Ammon's horn (tissue), 1 donor: ENCODE measurements at regions not wholly inside any gene's neighbourhood (a gene's known extent, or its start where the extent isn't known, plus 50 kb on each side); places are given as distances from the start of the nearest gene placed in this dataset.
"Not testable (repeated sequence)": the region's sequence is repeated elsewhere in the genome, so short reads cannot be mapped to it uniquely, and the experiment has no call there.

Experiments used
- DNase-seq: peaks from one replicate; pipeline ENCODE4 v3.0.0-alpha.2; 2016; ENCODE audit warnings: low spot score

GRCh38 chr2:115904516-115904915 is 1462.1 kb downstream of the DPP10 start:
- no peak for DNase-seq

DNA sequence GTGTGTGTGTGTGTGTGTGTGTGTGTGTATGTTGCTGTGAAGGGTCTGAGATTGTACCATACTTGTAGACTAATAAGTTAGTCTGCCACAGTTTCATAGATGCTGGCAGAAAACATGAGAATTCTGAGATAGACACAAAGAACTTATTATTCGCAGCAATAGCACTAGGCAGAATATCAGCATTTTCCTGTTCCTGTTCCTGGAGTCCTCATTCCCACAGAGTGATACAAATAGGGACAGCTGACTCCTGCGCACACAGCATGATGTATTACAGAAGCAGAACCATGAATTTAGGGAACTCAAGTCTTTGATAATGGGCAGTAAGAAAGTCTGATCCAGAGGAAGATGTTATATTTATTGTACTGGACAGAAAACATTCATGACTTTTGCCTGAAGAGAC is 1466.3 kb downstream of the DPP10 start:
- peak; percentile 8 for DNase-seq

- no peak for DNase-seq
Measured at GRCh38 chr2:115910270-115910669, 1467.8 kb downstream of the DPP10 start.

DNA sequence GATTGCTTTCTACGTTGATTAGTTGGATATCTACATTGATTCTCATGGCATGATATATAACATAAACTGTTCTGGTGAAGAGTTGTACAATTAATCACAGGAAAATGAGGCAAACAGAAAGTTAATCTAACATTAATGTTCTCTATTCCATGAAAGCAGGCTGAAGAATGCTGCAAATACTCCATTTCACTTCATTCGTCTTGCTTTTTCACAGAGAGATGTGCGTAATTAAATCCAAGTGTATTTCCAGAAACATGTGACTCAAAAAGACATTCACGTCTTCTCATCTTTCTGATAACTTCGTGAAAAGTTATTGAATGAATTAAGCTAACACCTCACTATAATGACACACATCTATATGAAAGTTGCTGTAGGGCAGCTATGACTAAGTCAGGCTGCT is 1471.5 kb downstream of the DPP10 start:
- DNase-seq: no peak

GRCh38 chr2:115921541-115921940 is 1479.1 kb downstream of the DPP10 start:
- DNase-seq: no peak

DNA sequence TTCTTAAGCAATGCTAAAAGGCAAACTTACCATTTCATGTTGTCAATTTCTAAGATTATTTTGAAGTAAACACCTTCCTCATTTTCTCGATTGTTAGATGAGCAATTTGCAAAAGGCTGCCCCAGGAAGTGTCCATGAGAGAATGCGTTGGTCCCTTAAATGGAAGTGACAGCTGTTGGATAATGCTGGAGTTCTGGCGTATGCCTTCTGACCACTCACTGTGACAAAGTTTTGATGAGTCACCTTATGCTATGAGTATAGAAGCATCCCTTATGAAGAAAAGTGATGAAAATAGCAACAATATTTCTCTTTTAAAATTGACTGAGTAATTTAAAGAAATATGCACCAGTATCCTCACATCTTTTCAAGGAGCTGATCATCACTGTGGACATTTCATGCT is 1497.5 kb downstream of the DPP10 start:
- DNase-seq: no peak

DNA sequence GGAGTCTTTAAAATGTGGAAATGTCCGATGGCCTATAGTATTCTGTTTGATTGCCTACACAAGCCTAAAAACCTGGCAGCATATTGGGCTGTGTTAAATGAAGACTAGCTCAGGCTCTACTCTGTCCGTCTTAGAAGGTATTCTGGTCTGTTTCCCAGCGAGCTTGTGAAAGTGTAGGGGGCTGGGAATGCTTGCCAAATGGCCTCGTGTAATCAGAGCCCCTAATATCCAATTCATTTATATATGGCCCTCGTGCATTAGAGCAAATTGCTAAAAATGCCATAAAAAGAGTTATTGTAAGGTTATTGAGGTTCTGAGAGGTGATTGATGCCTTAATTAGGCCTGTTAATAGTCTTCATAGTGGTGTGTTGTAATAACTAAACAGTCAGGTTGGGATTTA is 1500.4 kb downstream of the DPP10 start:
- no peak for DNase-seq

- no peak for DNase-seq
Measured at GRCh38 chr2:115946341-115946740, 1503.9 kb downstream of the DPP10 start.

GRCh38 chr2:115946891-115947290 is 1504.5 kb downstream of the DPP10 start:
- no peak for DNase-seq

DNA sequence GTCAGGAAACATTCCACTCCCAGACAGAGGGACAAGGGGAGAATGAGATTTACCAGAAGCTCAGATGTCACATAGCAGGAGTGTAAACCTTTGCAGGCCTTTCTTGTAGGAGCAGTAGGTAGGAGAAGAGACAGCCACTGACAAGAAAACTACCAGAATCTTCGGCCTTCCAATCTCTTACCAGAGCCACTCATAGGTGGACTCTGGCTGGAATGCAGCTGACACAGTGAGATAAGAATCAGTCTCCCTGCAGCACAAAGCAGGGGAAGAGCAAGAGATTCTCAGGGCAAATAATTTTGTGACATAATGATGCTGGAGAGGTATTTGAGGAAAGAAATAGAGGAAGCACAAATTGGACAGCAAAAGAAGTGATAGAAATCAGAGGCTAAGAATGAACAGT is 1534.5 kb downstream of the DPP10 start:
- DNase-seq: no peak

DNA sequence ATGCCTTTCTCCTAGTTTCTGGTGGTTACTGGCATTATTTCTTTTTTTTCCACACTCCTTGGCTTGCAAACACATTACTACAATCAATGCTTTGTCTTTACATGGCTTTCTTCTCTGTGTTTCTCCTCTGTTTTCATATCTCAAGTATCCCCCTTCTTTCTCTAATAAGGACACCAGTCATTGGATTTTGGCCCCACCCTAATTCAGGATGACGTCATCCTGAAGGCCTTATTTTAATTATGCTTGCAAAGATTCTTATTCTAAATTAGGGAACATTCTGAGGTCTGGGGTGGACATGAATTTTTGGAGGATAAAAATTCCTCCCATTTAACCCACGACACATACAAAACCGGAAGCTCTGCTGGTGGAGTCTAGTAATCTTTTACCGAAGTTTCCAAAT is 1556.6 kb downstream of the DPP10 start:
- no peak for DNase-seq

GRCh38 chr2:116023026-116023425 is 1580.6 kb downstream of the DPP10 start:
- DNase-seq: no peak

GRCh38 chr2:116038758-116039157 is 1596.3 kb downstream of the DPP10 start:
- not testable (repeated sequence) for DNase-seq

- no peak for DNase-seq
Measured at GRCh38 chr2:116042530-116042929, 1600.1 kb downstream of the DPP10 start.

GRCh38 chr2:116057538-116057937 is 1615.1 kb downstream of the DPP10 start:
- no peak for DNase-seq

DNA sequence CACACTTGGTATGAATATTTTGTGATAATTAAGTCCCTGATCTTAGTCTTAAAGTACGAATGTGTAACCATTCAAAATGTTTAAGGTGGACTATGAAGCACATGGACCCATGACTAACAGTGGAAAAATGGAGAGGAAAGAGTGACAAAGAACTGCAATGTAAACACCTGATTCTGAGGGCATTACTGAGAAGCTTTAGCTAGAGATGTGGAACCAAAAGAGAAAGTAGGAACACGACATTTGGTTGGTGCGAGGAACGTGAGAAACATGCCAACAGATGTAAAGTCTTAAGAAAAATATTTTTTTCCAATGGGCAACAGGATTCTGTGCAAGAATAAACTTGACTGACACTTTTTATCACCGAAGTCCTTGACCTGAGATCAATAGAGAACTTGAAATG is 1618.6 kb downstream of the DPP10 start:
- DNase-seq: no peak

DNA sequence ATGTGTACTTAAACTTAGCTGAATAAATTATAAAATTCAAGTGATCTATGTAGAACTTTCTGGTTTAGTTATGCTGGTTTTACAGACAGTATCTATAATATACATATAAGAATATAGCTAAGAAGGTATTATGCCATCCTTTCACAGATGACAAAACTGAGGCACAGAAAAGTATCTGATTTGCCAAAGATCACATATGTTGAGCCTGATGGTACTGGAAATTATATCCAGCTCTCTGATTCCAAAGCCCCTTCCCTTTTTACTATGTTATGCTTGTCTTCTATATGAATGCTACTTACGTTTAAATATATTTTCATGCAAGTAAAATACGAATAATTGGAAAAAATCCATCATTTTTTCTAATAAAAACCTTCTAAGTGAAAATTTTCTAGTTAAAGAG is 1631.3 kb downstream of the DPP10 start:
- DNase-seq: no peak

DNA sequence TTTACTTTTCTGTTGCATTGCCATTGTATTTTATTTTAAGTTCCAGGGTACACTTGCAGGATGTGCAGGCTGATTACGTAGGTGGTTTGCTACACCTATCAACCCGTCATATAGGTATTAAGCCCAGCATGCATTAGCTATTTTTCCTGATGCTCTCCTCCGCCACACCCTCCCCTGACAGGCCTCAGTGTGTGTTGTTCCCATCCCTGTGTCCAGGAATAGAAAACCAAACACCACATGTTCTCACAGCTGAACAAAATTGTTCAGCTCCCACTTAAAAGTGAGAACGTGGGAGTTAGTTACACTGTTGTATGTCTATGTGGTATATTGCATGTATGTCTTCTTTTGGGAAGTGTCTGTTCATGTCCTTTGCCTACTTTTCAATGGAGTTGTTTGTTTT is 1631.7 kb downstream of the DPP10 start:
- DNase-seq: peak; percentile 47

DNA sequence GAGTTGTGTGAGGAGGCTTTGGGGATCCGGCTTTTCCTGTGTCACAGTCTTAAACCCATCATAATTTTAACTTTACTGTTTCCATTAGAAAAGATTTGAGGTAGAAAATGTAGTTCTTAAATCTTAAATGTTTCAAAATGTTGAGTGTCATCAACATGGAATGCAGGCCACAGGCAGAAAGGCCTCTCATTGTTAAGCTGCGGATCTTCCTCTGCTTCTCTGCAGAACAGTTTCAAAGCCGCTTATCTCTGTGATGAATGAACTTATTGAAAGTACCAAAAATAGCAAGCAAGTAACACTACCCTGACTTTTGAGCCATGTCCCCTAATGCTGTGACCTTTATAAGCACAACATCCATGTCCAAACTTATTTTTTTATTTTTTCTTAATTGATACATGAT is 1645.8 kb downstream of the DPP10 start:
- DNase-seq: no peak

DNA sequence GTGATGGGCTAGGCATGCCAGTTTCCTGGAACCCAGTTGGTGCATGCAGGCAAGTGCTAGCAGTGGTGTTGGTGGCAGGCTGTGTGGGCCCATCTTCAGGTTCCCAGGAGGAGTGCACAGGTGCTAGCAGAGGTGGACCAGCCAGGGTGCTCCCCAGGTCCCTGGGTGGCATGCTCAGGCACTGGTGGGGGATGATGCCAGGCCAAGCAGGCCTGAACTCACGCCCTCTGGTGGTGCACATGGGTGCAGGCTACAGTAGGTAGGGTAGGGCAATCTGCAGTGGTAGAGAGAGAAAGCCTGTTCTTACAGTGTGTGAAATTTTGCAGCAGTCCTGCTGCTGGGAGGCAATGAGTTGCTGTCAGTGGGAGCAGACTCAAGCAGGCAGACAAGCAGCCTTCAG is 1651.8 kb downstream of the DPP10 start:
- DNase-seq: no peak

DNA sequence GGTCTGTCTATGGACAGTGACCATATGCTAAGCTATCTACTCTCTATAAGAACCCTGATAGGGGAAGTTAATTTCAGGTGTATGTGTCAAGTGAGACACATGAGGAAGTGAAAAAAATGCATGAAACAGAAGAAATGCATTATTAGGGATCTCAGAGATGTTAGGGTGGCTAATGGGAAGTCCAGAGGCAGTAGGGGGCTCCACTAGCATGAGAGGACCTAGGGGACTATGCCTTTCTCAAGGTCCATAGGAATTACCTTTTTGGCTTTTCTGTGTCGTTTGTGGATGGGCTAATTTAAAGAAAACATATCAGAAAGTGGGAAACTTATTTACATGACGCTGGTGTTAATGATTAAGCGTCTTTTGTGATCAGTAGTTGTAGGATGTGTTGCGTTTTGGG is 1653.2 kb downstream of the DPP10 start:
- DNase-seq: no peak

GRCh38 chr2:116098049-116098448 is 1655.6 kb downstream of the DPP10 start:
- DNase-seq: no peak

- DNase-seq: no peak
Measured at GRCh38 chr2:116109471-116109870, 1667.0 kb downstream of the DPP10 start.

DNA sequence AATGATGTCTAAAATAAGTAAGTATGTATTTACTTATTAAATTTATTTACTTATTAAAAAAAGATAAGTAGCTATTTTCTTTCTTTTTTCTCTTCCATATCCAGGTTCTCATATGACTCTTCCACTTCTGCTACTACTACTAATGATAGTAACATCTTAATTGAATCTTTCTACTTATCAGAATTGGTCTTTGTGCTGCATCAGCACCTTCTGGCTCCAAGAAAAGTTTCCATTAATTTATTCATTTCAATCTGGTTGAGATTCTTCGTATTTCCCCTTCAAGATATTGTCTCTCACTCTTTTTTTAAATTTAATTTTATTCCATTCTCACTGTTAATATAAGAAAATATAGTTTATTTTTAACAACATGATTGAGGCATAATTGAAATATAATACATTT is 1675.4 kb downstream of the DPP10 start:
- no peak for DNase-seq

- no peak for DNase-seq
Measured at GRCh38 chr2:116132833-116133232, 1681.7 kb upstream of the DDX18 start.
